H1 (cell line): ENCODE measurements at regions not wholly inside any gene's neighbourhood (a gene's known extent, or its start where the extent isn't known, plus 50 kb on each side); places are given as distances from the start of the nearest gene placed in this dataset.
A peak's percentile ranks its signal among the peaks of the same experiment; 100 is the strongest.

ENCODE experiments used
- CTCF ChIA-PET: fragments of 300-600 bp; sonication (Branson Sonifier 250); formaldehyde crosslinking; loops from one replicate; lab custom pipeline; 2021; ENCODE audit not compliant: partially characterized antibody; lab: Charles Lee
- POLR2A ChIA-PET: fragments of 300-600 bp; sonication (Branson Sonifier 250); formaldehyde crosslinking; loops from one replicate; lab custom pipeline; 2021; ENCODE audit warnings: inconsistent platforms; ENCODE audit not compliant: partially characterized antibody; lab: Charles Lee
- DNase-seq, 2 experiments: peaks; one replicate each; pipeline versions ENCODE4 v3.0.0 to v3.0.0-alpha.2; 2010 to 2022; ENCODE audit warnings: low spot score in 2 of 2, low read depth in 1 of 2, mixed read lengths in 1 of 2
- FAIRE-seq: peaks from 2 replicates; lab custom pipeline; 2011; peaks lifted over from hg19 to GRCh38; lab: Jason Lieb, UNC
- H2AFZ ChIP-seq: 2 replicates; pipeline ENCODE4 v1.8.1; 2012; ENCODE audit warnings: low read length, inconsistent platforms
- H2AK5ac ChIP-seq: 2 replicates; pipeline ENCODE4 v1.6.1; 2013; ENCODE audit warnings: low read depth, low read length
- H2BK120ac ChIP-seq: replicated peaks from 2 replicates; pipeline ENCODE3; 2013; ENCODE audit warnings: low read depth, low read length, inconsistent platforms
- H2BK12ac ChIP-seq: 2 replicates; pipeline ENCODE4 v1.6.1; 2013; ENCODE audit warnings: low read depth, low read length
- H2BK15ac ChIP-seq: 2 replicates; pipeline ENCODE4 v1.6.1; 2013; ENCODE audit warnings: low read length
- H2BK20ac ChIP-seq: 2 replicates; pipeline ENCODE4 v1.6.1; 2013; ENCODE audit warnings: low read length
- H2BK5ac ChIP-seq: 2 replicates; pipeline ENCODE4 v1.6.1; 2013; ENCODE audit warnings: low read depth, low read length
- H3K14ac ChIP-seq: 2 replicates; pipeline ENCODE4 v1.6.1; 2013; ENCODE audit warnings: inconsistent platforms; ENCODE audit not compliant: insufficient read length
- H3K18ac ChIP-seq: 2 replicates; pipeline ENCODE4 v1.6.1; 2013; ENCODE audit warnings: low read length; ENCODE audit errors: extremely low read depth
- H3K23ac ChIP-seq: 2 replicates; pipeline ENCODE4 v1.6.1; 2013; ENCODE audit warnings: inconsistent platforms; ENCODE audit not compliant: insufficient read length
- H3K23me2 ChIP-seq: 2 replicates; pipeline ENCODE4 v1.6.1; 2013; ENCODE audit warnings: low read depth, low read length
- H3K27ac ChIP-seq: 2 replicates; pipeline ENCODE4 v1.6.1; 2011; ENCODE audit warnings: low read depth, low read length, inconsistent platforms
- H3K27me3 ChIP-seq, 4 experiments: replicated peaks in 1 of 4; 1 replicate in 1 of 4; 2 replicates in 3 of 4; pipeline versions ENCODE4 v1.6.1 to v1.8.1; 2011 to 2013; ENCODE audit warnings: low read length in 3 of 4, mild to moderate bottlenecking in 3 of 4, inconsistent platforms in 2 of 4, mixed read lengths in 2 of 4, moderate library complexity in 1 of 4; ENCODE audit not compliant: control insufficient read depth in 3 of 4, insufficient read depth in 3 of 4; ENCODE audit errors: extremely low read depth in 1 of 4
- H3K36me3 ChIP-seq, 4 experiments: 2 replicates each; pipeline versions ENCODE4 v1.6.1 to v1.8.1; 2011 to 2013; ENCODE audit warnings: mild to moderate bottlenecking in 4 of 4, low read length in 3 of 4, moderate library complexity in 2 of 4, control low read depth in 1 of 4, inconsistent platforms in 1 of 4; ENCODE audit not compliant: insufficient read depth in 4 of 4, control insufficient read depth in 2 of 4
- H3K4ac ChIP-seq: replicated peaks from 2 replicates; pipeline ENCODE3; 2013; ENCODE audit warnings: low read length, low read depth, mixed read lengths, inconsistent platforms; ENCODE audit not compliant: insufficient read length
- H3K4me1 ChIP-seq, 4 experiments: replicated peaks in 1 of 4; 1 replicate in 1 of 4; 2 replicates in 3 of 4; pipeline versions ENCODE4 v1.6.1 to v1.8.1; 2011 to 2013; ENCODE audit warnings: low read length in 3 of 4, inconsistent platforms in 2 of 4, mixed read lengths in 1 of 4; ENCODE audit not compliant: insufficient read depth in 4 of 4, control insufficient read depth in 3 of 4
- H3K4me2 ChIP-seq, 2 experiments: 2 replicates each; pipeline versions ENCODE4 v1.6.1 to v1.8.1; 2011 to 2013; ENCODE audit warnings: low read depth in 2 of 2, low read length in 2 of 2, control low read depth in 1 of 2, inconsistent platforms in 1 of 2, mild to moderate bottlenecking in 1 of 2; ENCODE audit not compliant: insufficient read depth in 1 of 2
- H3K4me3 ChIP-seq, 4 experiments: fragments of 200-600, 300-600 bp in 1 of 4; sonication (generic), shearing (Covaris generic), sonication (Bioruptor Twin) in 1 of 4; 2 replicates each; pipeline versions ENCODE4 v1.5.1 to v1.8.1; 2011 to 2016; ENCODE audit warnings: low read length in 4 of 4, low read depth in 3 of 4, control low read depth in 2 of 4, inconsistent platforms in 2 of 4, mild to moderate bottlenecking in 2 of 4, mixed read lengths in 1 of 4, moderate library complexity in 1 of 4; ENCODE audit not compliant: insufficient read depth in 2 of 4; ENCODE audit errors: extremely low read depth in 1 of 4
- H3K56ac ChIP-seq: replicated peaks from 2 replicates; pipeline ENCODE3; 2013; ENCODE audit warnings: low read depth, mild to moderate bottlenecking, mixed read lengths, low read length, inconsistent platforms; ENCODE audit not compliant: insufficient read length
- H3K79me1 ChIP-seq: 2 replicates; pipeline ENCODE4 v1.6.1; 2013; ENCODE audit warnings: low read depth, low read length, control low read depth
- H3K79me2 ChIP-seq, 2 experiments: 2 replicates each; pipeline versions ENCODE4 v1.6.1 to v1.8.1; 2012 to 2013; ENCODE audit warnings: low read length in 2 of 2, mild to moderate bottlenecking in 2 of 2, inconsistent platforms in 1 of 2; ENCODE audit not compliant: insufficient read depth in 2 of 2, control insufficient read depth in 1 of 2
- H3K9ac ChIP-seq, 4 experiments: replicated peaks in 1 of 4; 1 replicate in 1 of 4; 2 replicates in 3 of 4; pipeline versions ENCODE4 v1.6.1 to v1.8.1; 2011 to 2013; ENCODE audit warnings: low read depth in 3 of 4, low read length in 3 of 4, control low read depth in 2 of 4, mild to moderate bottlenecking in 2 of 4, moderate library complexity in 2 of 4, inconsistent platforms in 1 of 4; ENCODE audit errors: extremely low read depth in 1 of 4
- H3K9me3 ChIP-seq, 2 experiments: 2 replicates each; pipeline versions ENCODE4 v1.6.1 to v1.8.1; 2012 to 2013; ENCODE audit warnings: mild to moderate bottlenecking in 2 of 2, moderate library complexity in 2 of 2, control low read depth in 1 of 2, inconsistent platforms in 1 of 2, low read depth in 1 of 2, low read length in 1 of 2, mixed read lengths in 1 of 2; ENCODE audit not compliant: insufficient read depth in 2 of 2
- H4K20me1 ChIP-seq, 2 experiments: replicated peaks in 1 of 2; 2 replicates each; pipeline versions ENCODE3 to v1.8.1; 2011 to 2013; ENCODE audit warnings: inconsistent platforms in 2 of 2, low read length in 2 of 2, mild to moderate bottlenecking in 1 of 2; ENCODE audit not compliant: insufficient read depth in 2 of 2, control insufficient read depth in 1 of 2
- H4K5ac ChIP-seq: 2 replicates; pipeline ENCODE4 v1.6.1; 2013; ENCODE audit warnings: low read length, low read depth, mixed read lengths, inconsistent platforms; ENCODE audit not compliant: insufficient read length
- H4K8ac ChIP-seq: 2 replicates; pipeline ENCODE4 v1.8.0; 2013; ENCODE audit warnings: mild to moderate bottlenecking, moderate library complexity, low read length, inconsistent platforms; ENCODE audit not compliant: insufficient read depth; ENCODE audit errors: extremely low read depth
- H4K91ac ChIP-seq: replicated peaks from 2 replicates; pipeline ENCODE3; 2013; ENCODE audit warnings: low read length, mixed read lengths, inconsistent platforms; ENCODE audit not compliant: insufficient read length
- BRCA1 ChIP-seq: IDR thresholded peaks from 2 replicates; pipeline ENCODE4 v1.6.1; 2012; ENCODE audit warnings: low read depth, low read length, improper control_type of control experiment
- SUZ12 ChIP-seq: fragments of 200-600 bp; sonication (generic); IDR thresholded peaks from 2 replicates; pipeline ENCODE4 v1.6.1; 2012; ENCODE audit warnings: mild to moderate bottlenecking, inconsistent platforms, low read length, moderate library complexity, mixed read lengths
- WGBS, 2 experiments: shearing (Covaris generic) in 1 of 2; methylation state at CpG; one replicate each; pipeline versions ENCODE4 v1.1.6 to v1.1.7; 2013 to 2015; ENCODE audit warnings: low lambda C conversion rate in 2 of 2, mixed read lengths in 2 of 2, inconsistent platforms in 1 of 2, low coverage in 1 of 2, missing lambda C conversion rate in 1 of 2; ENCODE audit not compliant: insufficient replicate concordance in 2 of 2, insufficient coverage in 1 of 2, insufficient read length in 1 of 2; ENCODE audit errors: extremely low coverage in 1 of 2, missing lambda C conversion rate in 1 of 2; 5-methylcytosine and 5-hydroxymethylcytosine counted together

GRCh38 chr12:66960704-66961690, 282.1 kb upstream of the GRIP1 start:
- Histone ChIP-seq H3K4me1 (peaks cover 0 to 3% (median under 1%) of the 10 kb centered on the region in 4 experiments; a peak in 2 of 7 replicates), H3K27me3 (no peaks in the 10 kb centered on the region), H3K36me3 (no peaks in the 10 kb centered on the region), H3K56ac (no peak overlapping the region), H4K8ac (no peak overlapping the region), H4K91ac (no peak overlapping the region), H3K79me2 (0 out of 4 replicates have a peak, but pooled peaks cover 0 to 5% of the 10 kb centered on the region in 2 experiments), H4K20me1 (no peaks in the 10 kb centered on the region), H3K4me3 (peak overlapping the region in 1 of 4 experiments; percentile 17; a peak in 1 of 8 replicates), H3K9ac (no peak overlapping the region), H3K23ac (no peak overlapping the region), H3K79me1 (no peaks in the 10 kb centered on the region), H4K5ac (no peak overlapping the region), H3K9me3 (no peaks in the 10 kb centered on the region), H2BK12ac (peak overlapping the region; percentile 42; the same call in 1 of the 2 replicates), H3K27ac (no peak overlapping the region), H2AK5ac (no peak overlapping the region), H3K23me2 (no peaks in the 10 kb centered on the region; the same call in 1 of the 2 replicates), H2BK15ac (no peak overlapping the region), H2BK5ac (no peak overlapping the region), H2BK20ac (no peak overlapping the region), H2BK120ac (no peak overlapping the region), H3K4me2 (peak overlapping the region; percentile 9 to 28), H3K14ac (no peak overlapping the region), H3K18ac (peak overlapping the region; percentile 81; the same call in 1 of the 2 replicates), H2AFZ (no peak overlapping the region), H3K4ac (no peak overlapping the region)
- DNase-seq: no peak
- ChIA-PET CTCF (interaction anchor here (0.8 to 1.6 kb wide), 4 partner anchors 10 to 64 kb away, joined by 3 to 4 read pairs (median 4); no protein-coding TSS in a partner anchor), POLR2A (interaction anchor here (0.7 to 1.5 kb wide), 3 partner anchors 10 to 17 kb away, joined by 3 to 5 read pairs (median 3); no protein-coding TSS in a partner anchor)
- WGBS, 2 experiments: 59% methylated on average over 6 of the region's 6 CpGs; no CpG with 5 or more reads in 1 of the 2 experiments
- no peak for FAIRE-seq
- TF ChIP-seq BRCA1: no peak
- TF ChIP-seq SUZ12: no peak
